SU-DHL-6 (cell line): ENCODE measurements at regions not wholly inside any gene's neighbourhood (a gene's known extent, or its start where the extent isn't known, plus 50 kb on each side); places are given as distances from the start of the nearest gene placed in this dataset.

Source experiments
- H2AFZ ChIP-seq: fragments of 200-600 bp; sonication (generic); 2 replicates; pipeline ENCODE4 v1.6.1; 2014; ENCODE audit warnings: low read depth, mild to moderate bottlenecking, moderate library complexity, mixed read lengths, antibody characterized with exemption, low read length; ENCODE audit not compliant: severe bottlenecking
- H3F3A ChIP-seq: fragments of 200-600 bp; shearing (Covaris generic); 2 replicates; pipeline ENCODE4 v1.6.0; 2016; ENCODE audit warnings: antibody characterized with exemption, mild to moderate bottlenecking; ENCODE audit not compliant: insufficient read depth
- H3K27ac ChIP-seq: fragments of 200-600 bp; sonication (generic); 2 replicates; pipeline ENCODE4 v1.5.1; 2016; ENCODE audit warnings: low read depth, mild to moderate bottlenecking, low read length, moderate library complexity, mixed read lengths
- H3K27me3 ChIP-seq: fragments of 200-600 bp; sonication (generic), shearing (Covaris generic); 2 replicates; pipeline ENCODE4 v1.6.0; 2014; ENCODE audit warnings: mild to moderate bottlenecking, low read length
- H3K36me3 ChIP-seq: fragments of 200-600 bp; sonication (generic); 2 replicates; pipeline ENCODE4 v1.6.1; 2014; ENCODE audit warnings: mild to moderate bottlenecking, low read length, mixed read lengths
- H3K4me2 ChIP-seq: fragments of 300-600, 200-600 bp; shearing (Covaris generic), sonication (generic); 2 replicates; pipeline ENCODE4 v1.6.0; 2014; ENCODE audit warnings: low read length, low read depth, mild to moderate bottlenecking; ENCODE audit not compliant: poor library complexity, severe bottlenecking
- H3K4me3 ChIP-seq: fragments of 200-600 bp; sonication (generic); 2 replicates; pipeline ENCODE4 v1.5.1; 2014; ENCODE audit warnings: antibody characterized with exemption, low read length, mild to moderate bottlenecking, mixed read lengths; ENCODE audit not compliant: insufficient read depth, poor library complexity, severe bottlenecking
- H3K79me2 ChIP-seq: fragments of 200-600 bp; sonication (generic); 2 replicates; pipeline ENCODE4 v1.6.1; 2014; ENCODE audit warnings: mild to moderate bottlenecking, low read length, moderate library complexity; ENCODE audit not compliant: insufficient read depth
- H3K9ac ChIP-seq: fragments of 200-600 bp; sonication (generic); 2 replicates; pipeline ENCODE4 v1.7.0; 2014; ENCODE audit warnings: mild to moderate bottlenecking, low read length
- H3K9me2 ChIP-seq: fragments of 200-600 bp; sonication (generic); replicated peaks from 2 replicates; pipeline ENCODE4 v1.6.1; 2014; ENCODE audit warnings: low read length; ENCODE audit not compliant: insufficient read depth
- H3K9me3 ChIP-seq: fragments of 200-600 bp; sonication (generic); 2 replicates; pipeline ENCODE4 v1.6.1; 2014; ENCODE audit warnings: low read length, mixed read lengths; ENCODE audit not compliant: insufficient read depth
- H4K20me1 ChIP-seq: fragments of 200-600 bp; sonication (generic); 2 replicates; pipeline ENCODE4 v1.6.1; 2014; ENCODE audit warnings: low read depth, mild to moderate bottlenecking, antibody characterized with exemption, low read length, moderate library complexity, mixed read lengths
- EZH2phosphoT487 ChIP-seq: fragments of 200-600 bp; sonication (generic), shearing (Covaris generic); conservative IDR thresholded peaks from 2 replicates; pipeline ENCODE4 v1.6.1; 2018; ENCODE audit warnings: mild to moderate bottlenecking, antibody characterized with exemption, low read length, moderate library complexity, mixed read lengths
- TF ChIP-seq, protein P1 (sequence below): fragments of 200-600 bp; sonication (generic); IDR thresholded peaks from one replicate; pipeline ENCODE4 v1.5.1; 2017; ENCODE audit warnings: antibody characterized with exemption, mild to moderate bottlenecking, low read length, moderate library complexity; ENCODE audit not compliant: insufficient read depth, poor library complexity, severe bottlenecking

DNA sequence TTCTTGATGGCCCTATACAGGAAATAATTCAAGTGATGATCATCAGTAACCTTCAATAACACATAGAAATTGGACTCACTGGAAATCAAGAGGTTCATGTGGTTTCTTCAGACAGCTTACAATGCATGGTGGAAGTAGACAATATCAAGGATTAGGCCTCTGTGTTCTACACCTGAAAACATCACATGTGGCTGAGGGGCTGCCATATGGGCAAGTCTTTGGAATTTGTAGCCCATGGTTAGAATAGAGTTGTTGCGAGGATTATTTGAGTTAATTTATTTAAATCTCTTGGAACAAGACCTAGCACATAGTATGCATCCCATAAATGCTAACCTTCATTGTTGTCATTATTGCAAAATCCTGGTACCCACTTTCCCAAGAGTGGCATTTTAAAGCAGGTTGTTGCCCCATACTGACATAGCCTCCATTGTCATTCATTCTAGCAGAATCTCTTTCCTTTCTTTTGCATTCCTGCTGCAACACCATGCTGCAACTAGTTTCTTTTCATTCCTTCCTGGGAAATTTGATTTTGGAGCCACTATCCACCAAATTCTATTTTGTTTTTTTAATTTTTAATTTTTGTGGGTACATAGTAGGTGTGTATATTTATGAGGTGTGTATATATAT is 352.7 kb upstream of the NAV3 start:
- Histone ChIP-seq H3K9me2 (no peaks in the 10 kb centered on the region), H3K9me3 (no peaks in the 10 kb centered on the region), H2AFZ (no peak overlapping the region), H4K20me1 (no peaks in the 10 kb centered on the region), H3K36me3 (no peaks in the 10 kb centered on the region), H3F3A (no peaks in the 10 kb centered on the region), H3K4me2 (no peak overlapping the region), H3K27ac (no peak overlapping the region), H3K27me3 (no peaks in the 10 kb centered on the region), H3K4me3 (no peak overlapping the region), H3K9ac (no peak overlapping the region), H3K79me2 (no peaks in the 10 kb centered on the region)
- TF ChIP-seq, protein P1, sequence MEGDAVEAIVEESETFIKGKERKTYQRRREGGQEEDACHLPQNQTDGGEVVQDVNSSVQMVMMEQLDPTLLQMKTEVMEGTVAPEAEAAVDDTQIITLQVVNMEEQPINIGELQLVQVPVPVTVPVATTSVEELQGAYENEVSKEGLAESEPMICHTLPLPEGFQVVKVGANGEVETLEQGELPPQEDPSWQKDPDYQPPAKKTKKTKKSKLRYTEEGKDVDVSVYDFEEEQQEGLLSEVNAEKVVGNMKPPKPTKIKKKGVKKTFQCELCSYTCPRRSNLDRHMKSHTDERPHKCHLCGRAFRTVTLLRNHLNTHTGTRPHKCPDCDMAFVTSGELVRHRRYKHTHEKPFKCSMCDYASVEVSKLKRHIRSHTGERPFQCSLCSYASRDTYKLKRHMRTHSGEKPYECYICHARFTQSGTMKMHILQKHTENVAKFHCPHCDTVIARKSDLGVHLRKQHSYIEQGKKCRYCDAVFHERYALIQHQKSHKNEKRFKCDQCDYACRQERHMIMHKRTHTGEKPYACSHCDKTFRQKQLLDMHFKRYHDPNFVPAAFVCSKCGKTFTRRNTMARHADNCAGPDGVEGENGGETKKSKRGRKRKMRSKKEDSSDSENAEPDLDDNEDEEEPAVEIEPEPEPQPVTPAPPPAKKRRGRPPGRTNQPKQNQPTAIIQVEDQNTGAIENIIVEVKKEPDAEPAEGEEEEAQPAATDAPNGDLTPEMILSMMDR = no peak
- no peak for TF ChIP-seq EZH2phosphoT487

DNA sequence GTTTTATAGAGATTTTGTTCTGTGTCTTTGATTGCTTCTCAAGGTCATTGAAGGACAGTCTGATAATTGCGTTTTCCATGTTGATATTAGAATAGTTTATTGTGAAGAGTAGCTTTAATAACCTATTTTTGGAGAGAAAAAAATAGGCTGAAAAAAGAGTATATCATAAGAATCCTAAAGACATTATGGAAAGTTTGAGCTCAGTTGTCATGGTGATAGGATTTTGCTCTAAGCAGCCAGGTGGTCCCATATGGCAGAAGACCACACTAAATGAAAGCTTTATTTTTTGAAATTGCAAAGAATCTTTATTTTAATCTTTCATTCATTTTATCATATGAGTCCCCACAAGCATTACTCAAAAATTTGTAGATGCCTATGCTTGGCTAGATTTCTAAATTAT is 358.9 kb upstream of the NAV3 start:
- no peaks in the 10 kb centered on the region for H4K20me1 ChIP-seq
- no peaks in the 10 kb centered on the region for H3K79me2 ChIP-seq
- H3F3A ChIP-seq = no peaks in the 10 kb centered on the region
- no peak overlapping the region for H3K27ac ChIP-seq
- H2AFZ ChIP-seq = no peak overlapping the region
- no peak overlapping the region for H3K4me2 ChIP-seq
- no peak overlapping the region for H3K4me3 ChIP-seq
- no peaks in the 10 kb centered on the region for H3K27me3 ChIP-seq
- H3K9ac ChIP-seq = no peak overlapping the region
- no peaks in the 10 kb centered on the region for H3K9me3 ChIP-seq
- H3K36me3 ChIP-seq = no peaks in the 10 kb centered on the region
- H3K9me2 ChIP-seq = no peaks in the 10 kb centered on the region
- TF ChIP-seq, protein P1 = no peak
- no peak for TF ChIP-seq EZH2phosphoT487

DNA sequence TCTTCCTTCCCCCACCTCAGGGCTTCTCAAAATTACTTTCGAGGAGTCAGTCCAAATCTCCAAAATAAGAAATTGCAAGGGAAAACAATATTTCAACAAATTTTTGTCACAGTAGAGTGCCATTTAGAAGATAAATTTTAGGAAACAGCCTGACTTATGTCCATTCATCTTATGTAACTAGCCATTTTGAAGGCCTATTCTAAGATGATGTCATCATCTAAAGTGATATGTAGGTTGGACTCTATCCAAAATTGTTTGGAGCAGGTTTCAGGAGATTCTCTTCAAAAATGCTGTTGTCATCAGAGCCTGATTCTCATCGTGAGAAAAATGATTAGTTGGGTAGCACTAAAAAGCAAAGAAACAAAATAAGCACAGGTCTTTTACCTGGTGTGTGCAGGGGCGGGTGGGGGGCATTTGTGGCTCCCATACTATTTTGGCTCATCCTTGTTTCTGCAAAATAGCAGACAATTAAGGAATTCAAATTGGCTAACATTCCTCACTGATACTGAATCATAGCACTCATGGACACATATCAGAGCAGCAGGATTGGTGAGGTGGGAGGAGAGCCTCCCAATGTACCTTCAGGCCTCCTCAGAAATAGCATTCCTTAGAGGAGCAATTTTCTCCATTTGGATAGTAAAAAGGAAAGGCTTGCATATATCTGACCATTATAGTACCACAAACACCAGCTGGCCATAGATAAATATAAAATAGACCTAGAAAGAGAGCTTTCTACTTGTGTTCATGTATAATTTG is 360.9 kb upstream of the NAV3 start:
- Histone ChIP-seq H3K27me3 (no peaks in the 10 kb centered on the region), H4K20me1 (no peaks in the 10 kb centered on the region), H3K4me3 (no peak overlapping the region), H3K36me3 (no peaks in the 10 kb centered on the region), H2AFZ (no peak overlapping the region), H3K9ac (no peak overlapping the region), H3K27ac (no peak overlapping the region), H3F3A (no peaks in the 10 kb centered on the region), H3K9me2 (no peaks in the 10 kb centered on the region), H3K79me2 (no peaks in the 10 kb centered on the region), H3K4me2 (no peak overlapping the region), H3K9me3 (no peaks in the 10 kb centered on the region)
- TF ChIP-seq EZH2phosphoT487 = no peak
- TF ChIP-seq, protein P1 = no peak
